H9 (cell line): ENCODE measurements at regions not wholly inside any gene's neighbourhood (a gene's known extent, or its start where the extent isn't known, plus 50 kb on each side); places are given as distances from the start of the nearest gene placed in this dataset.

Source experiments
- DNase-seq: peaks from one replicate; pipeline ENCODE4 v3.0.0-alpha.2; 2017
- H2AFZ ChIP-seq: one replicate; pipeline ENCODE4 v1.6.1; 2013; ENCODE audit warnings: mild to moderate bottlenecking, low read length, control low read depth, moderate library complexity
- H2AK5ac ChIP-seq: 2 replicates; pipeline ENCODE4 v1.6.1; 2013; ENCODE audit warnings: low read length, control low read depth, mixed read lengths; ENCODE audit not compliant: insufficient read length
- H2BK120ac ChIP-seq: one replicate; pipeline ENCODE4 v1.6.1; 2013; ENCODE audit warnings: low read depth, mild to moderate bottlenecking, low read length, control low read depth, inconsistent platforms; ENCODE audit not compliant: poor library complexity, severe bottlenecking
- H2BK12ac ChIP-seq: 2 replicates; pipeline ENCODE4 v1.6.1; 2013; ENCODE audit warnings: low read length, control low read depth, mixed read lengths, low read depth; ENCODE audit not compliant: insufficient read length
- H2BK15ac ChIP-seq: 2 replicates; pipeline ENCODE4 v1.6.1; 2013; ENCODE audit warnings: low read depth, low read length, control low read depth
- H2BK20ac ChIP-seq: one replicate; pipeline ENCODE4 v1.6.1; 2013; ENCODE audit warnings: low read depth, mild to moderate bottlenecking, low read length, control low read depth, inconsistent platforms; ENCODE audit not compliant: poor library complexity, severe bottlenecking
- H2BK5ac ChIP-seq: 2 replicates; pipeline ENCODE4 v1.6.1; 2013; ENCODE audit warnings: low read length, control low read depth, mixed read lengths; ENCODE audit not compliant: insufficient read length
- H3K14ac ChIP-seq: 2 replicates; pipeline ENCODE4 v1.6.1; 2013; ENCODE audit warnings: low read length, control low read depth; ENCODE audit not compliant: insufficient read depth
- H3K18ac ChIP-seq: 2 replicates; pipeline ENCODE4 v1.6.1; 2013; ENCODE audit warnings: low read depth, mild to moderate bottlenecking, mixed read lengths, low read length, control low read depth; ENCODE audit not compliant: insufficient read length
- H3K23ac ChIP-seq: 2 replicates; pipeline ENCODE4 v1.6.1; 2013; ENCODE audit warnings: low read length, control low read depth, mixed read lengths, low read depth; ENCODE audit not compliant: insufficient read length
- H3K23me2 ChIP-seq: 2 replicates; pipeline ENCODE4 v1.6.1; 2013; ENCODE audit warnings: low read depth, mild to moderate bottlenecking, mixed read lengths, low read length, control low read depth; ENCODE audit not compliant: insufficient read length, poor library complexity, severe bottlenecking
- H3K27ac ChIP-seq: 2 replicates; pipeline ENCODE4 v1.5.1; 2013; ENCODE audit warnings: low read length, control low read depth, mixed read lengths, low read depth; ENCODE audit not compliant: insufficient read length
- H3K27me3 ChIP-seq: 2 replicates; pipeline ENCODE4 v1.6.1; 2013; ENCODE audit warnings: low read length, control low read depth, inconsistent platforms; ENCODE audit not compliant: insufficient read depth
- H3K4ac ChIP-seq: 2 replicates; pipeline ENCODE4 v1.6.1; 2013; ENCODE audit warnings: low read depth, mild to moderate bottlenecking, control low read depth, inconsistent platforms, low read length, moderate library complexity
- H3K4me1 ChIP-seq: 2 replicates; pipeline ENCODE4 v1.6.1; 2013; ENCODE audit warnings: low read length, control low read depth, inconsistent platforms; ENCODE audit not compliant: insufficient read depth
- H3K4me2 ChIP-seq: 2 replicates; pipeline ENCODE4 v1.6.1; 2013; ENCODE audit warnings: low read length, control low read depth, mixed read lengths; ENCODE audit not compliant: insufficient read length, insufficient read depth
- H3K56ac ChIP-seq: 2 replicates; pipeline ENCODE4 v1.6.1; 2013; ENCODE audit warnings: low read depth, mild to moderate bottlenecking, mixed read lengths, low read length, control low read depth; ENCODE audit not compliant: insufficient read length
- H3K79me1 ChIP-seq: 2 replicates; pipeline ENCODE4 v1.6.1; 2013; ENCODE audit warnings: low read depth, mild to moderate bottlenecking, moderate library complexity, low read length, control low read depth, inconsistent platforms; ENCODE audit not compliant: insufficient read depth, poor library complexity, severe bottlenecking
- H3K79me2 ChIP-seq: 2 replicates; pipeline ENCODE4 v1.6.1; 2013; ENCODE audit warnings: low read length, control low read depth, inconsistent platforms; ENCODE audit not compliant: insufficient read depth
- H3K9ac ChIP-seq: 2 replicates; pipeline ENCODE4 v1.6.1; 2013; ENCODE audit warnings: low read length, control low read depth, mixed read lengths; ENCODE audit not compliant: insufficient read length; ENCODE audit errors: extremely low read depth
- H3K9me3 ChIP-seq: one replicate; pipeline ENCODE4 v1.6.1; 2013; ENCODE audit warnings: low read depth, low read length, inconsistent platforms; ENCODE audit not compliant: control insufficient read depth
- H3T11ph ChIP-seq: one replicate; pipeline ENCODE4 v1.6.1; 2013; ENCODE audit warnings: mild to moderate bottlenecking, low read length, control low read depth, inconsistent platforms
- H4K20me1 ChIP-seq: one replicate; pipeline ENCODE4 v1.6.1; 2013; ENCODE audit not compliant: control insufficient read depth, insufficient read length, insufficient read depth
- H4K5ac ChIP-seq: 2 replicates; pipeline ENCODE4 v1.6.1; 2013; ENCODE audit warnings: low read depth, mild to moderate bottlenecking, mixed read lengths, low read length, control low read depth; ENCODE audit not compliant: insufficient read length
- H4K8ac ChIP-seq: replicated peaks from 2 replicates; pipeline ENCODE4 v1.6.1; 2013; ENCODE audit warnings: low read length, control low read depth, mixed read lengths, low read depth; ENCODE audit not compliant: insufficient read length
- H4K91ac ChIP-seq: 2 replicates; pipeline ENCODE4 v1.6.1; 2013; ENCODE audit warnings: low read depth, mild to moderate bottlenecking, moderate library complexity, mixed read lengths, low read length, control low read depth; ENCODE audit not compliant: insufficient read length
- H3K27ac Mint-ChIP-seq, 3 experiments: 2 replicates in 2 of 3; 3 replicates in 1 of 3; pipeline ENCODE4 v1.8.0; 2020 to 2021; ENCODE audit warnings: mixed read lengths in 3 of 3, mild to moderate bottlenecking in 1 of 3, moderate library complexity in 1 of 3
- H3K27me3 Mint-ChIP-seq: 2 replicates; pipeline ENCODE4 v1.8.0; 2021; ENCODE audit warnings: low read depth, mild to moderate bottlenecking, moderate library complexity, mixed read lengths
- H3K36me3 Mint-ChIP-seq, 3 experiments: 2 replicates in 2 of 3; 3 replicates in 1 of 3; pipeline ENCODE4 v1.8.0; 2020 to 2021; ENCODE audit warnings: low read depth in 3 of 3, mixed read lengths in 3 of 3; ENCODE audit not compliant: insufficient read depth in 1 of 3
- H3K4me1 Mint-ChIP-seq, 2 experiments: 2 replicates each; pipeline ENCODE4 v1.8.0; 2020; ENCODE audit warnings: mixed read lengths in 2 of 2
- H3K4me3 Mint-ChIP-seq, 2 experiments: 2 replicates in 1 of 2; 3 replicates in 1 of 2; pipeline ENCODE4 v1.8.0; 2020 to 2021; ENCODE audit warnings: mild to moderate bottlenecking in 2 of 2, mixed read lengths in 2 of 2, moderate library complexity in 1 of 2
- H3K9me3 Mint-ChIP-seq, 2 experiments: 2 replicates in 1 of 2; 3 replicates in 1 of 2; pipeline ENCODE4 v1.8.0; 2020; ENCODE audit warnings: mild to moderate bottlenecking in 2 of 2, mixed read lengths in 2 of 2, moderate library complexity in 1 of 2
- WGBS: extraction: QIAGEN DNeasy Blood & Tissue Kit; methylation state at CpG from one replicate; pipeline ENCODE4 v1.1.7; 2013; ENCODE audit warnings: missing lambda C conversion rate, low lambda C conversion rate, mixed read lengths; ENCODE audit not compliant: insufficient read length; ENCODE audit errors: extremely low coverage; 5-methylcytosine and 5-hydroxymethylcytosine counted together
- TF ChIP-seq, protein P1 (sequence below): fragments of 200-600 bp; sonication (generic); conservative IDR thresholded peaks from 3 replicates; pipeline ENCODE4 v1.8.0; 2021; ENCODE audit warnings: antibody characterized with exemption, mild to moderate bottlenecking

DNA sequence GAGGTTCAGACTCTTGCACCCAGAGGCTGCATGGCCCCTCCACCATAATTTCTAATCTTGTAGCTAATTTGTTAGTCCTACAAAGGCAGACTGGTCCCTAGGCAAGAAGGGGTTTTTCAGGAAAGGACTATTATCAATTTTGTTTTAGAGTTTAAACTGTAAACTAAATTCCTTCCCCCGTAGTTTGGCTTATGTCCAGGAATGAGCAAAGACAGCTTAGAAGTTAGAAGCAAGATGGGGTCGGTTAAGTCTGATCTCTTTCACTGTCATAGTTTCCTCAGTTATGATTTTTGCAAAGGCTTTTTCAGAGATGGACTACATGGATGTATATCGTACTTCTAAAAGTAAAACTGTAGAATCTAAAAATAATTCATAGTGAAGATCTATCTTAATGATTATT lies 258.1 kb upstream of the IL1RAPL1 start:
- H2AK5ac ChIP-seq, result no peak overlapping the region
- DNase-seq, result no peak
- H3K27ac Mint-ChIP-seq, result no peak overlapping the region

More for the DNA sequence above, 258.1 kb upstream of the IL1RAPL1 start:
- H2BK5ac ChIP-seq, result no peak overlapping the region
- no peak overlapping the region for H2BK20ac ChIP-seq
- H2BK120ac ChIP-seq, result no peak overlapping the region
- H4K91ac ChIP-seq, result no peak overlapping the region
- Mint-ChIP-seq H3K4me3 (no peak overlapping the region), H3K36me3 (peaks cover 0 to 3% (median 0%) of the 10 kb centered on the region in 3 experiments; a peak in 1 of 7 replicates), H3K9me3 (peaks cover 15 to 58% of the 10 kb centered on the region in 2 experiments), H3K27me3 (peaks cover 26% of the 10 kb centered on the region), H3K4me1 (peaks cover 58 to 59% of the 10 kb centered on the region in 2 experiments)
- TF ChIP-seq, protein P1, sequence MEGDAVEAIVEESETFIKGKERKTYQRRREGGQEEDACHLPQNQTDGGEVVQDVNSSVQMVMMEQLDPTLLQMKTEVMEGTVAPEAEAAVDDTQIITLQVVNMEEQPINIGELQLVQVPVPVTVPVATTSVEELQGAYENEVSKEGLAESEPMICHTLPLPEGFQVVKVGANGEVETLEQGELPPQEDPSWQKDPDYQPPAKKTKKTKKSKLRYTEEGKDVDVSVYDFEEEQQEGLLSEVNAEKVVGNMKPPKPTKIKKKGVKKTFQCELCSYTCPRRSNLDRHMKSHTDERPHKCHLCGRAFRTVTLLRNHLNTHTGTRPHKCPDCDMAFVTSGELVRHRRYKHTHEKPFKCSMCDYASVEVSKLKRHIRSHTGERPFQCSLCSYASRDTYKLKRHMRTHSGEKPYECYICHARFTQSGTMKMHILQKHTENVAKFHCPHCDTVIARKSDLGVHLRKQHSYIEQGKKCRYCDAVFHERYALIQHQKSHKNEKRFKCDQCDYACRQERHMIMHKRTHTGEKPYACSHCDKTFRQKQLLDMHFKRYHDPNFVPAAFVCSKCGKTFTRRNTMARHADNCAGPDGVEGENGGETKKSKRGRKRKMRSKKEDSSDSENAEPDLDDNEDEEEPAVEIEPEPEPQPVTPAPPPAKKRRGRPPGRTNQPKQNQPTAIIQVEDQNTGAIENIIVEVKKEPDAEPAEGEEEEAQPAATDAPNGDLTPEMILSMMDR, result no peak
- H3K79me1 ChIP-seq, result no peaks in the 10 kb centered on the region
- H3K4me1 ChIP-seq, result peaks cover 6% of the 10 kb centered on the region; the same call in 1 of the 2 replicates
- H3K27me3 ChIP-seq, result peaks cover 6% of the 10 kb centered on the region; the same call in 1 of the 2 replicates
- no peak overlapping the region for H2BK12ac ChIP-seq
- H3T11ph ChIP-seq, result no peak overlapping the region
- H2BK15ac ChIP-seq, result no peak overlapping the region
- no CpG with 5 or more reads among the region's 3 CpGs for WGBS
- H3K18ac ChIP-seq, result no peak overlapping the region
- H3K9ac ChIP-seq, result no peak overlapping the region
- H3K79me2 ChIP-seq, result no peaks in the 10 kb centered on the region
- H3K27ac ChIP-seq, result no peak overlapping the region
- H3K9me3 ChIP-seq, result no peaks in the 10 kb centered on the region
- H4K8ac ChIP-seq, result no peak overlapping the region
- H3K4me2 ChIP-seq, result no peak overlapping the region
- no peak overlapping the region for H2AFZ ChIP-seq
- H3K56ac ChIP-seq, result no peak overlapping the region
- no peak overlapping the region for H3K14ac ChIP-seq
- H3K23ac ChIP-seq, result no peak overlapping the region
- no peak overlapping the region for H4K5ac ChIP-seq
- no peak overlapping the region for H3K4ac ChIP-seq
- H4K20me1 ChIP-seq, result no peaks in the 10 kb centered on the region
- H3K23me2 ChIP-seq, result no peaks in the 10 kb centered on the region
